HL-60 (cell line): ENCODE measurements at regions not wholly inside any gene's neighbourhood (a gene's known extent, or its start where the extent isn't known, plus 50 kb on each side); places are given as distances from the start of the nearest gene placed in this dataset.

Source experiments
- DNase-seq, 2 experiments: peaks; one replicate each; pipeline ENCODE4 v3.0.0-alpha.2; 2010 to 2020; ENCODE audit warnings: low read depth in 1 of 2, low spot score in 1 of 2
- H3K27ac ChIP-seq: fragments of 250-450 bp; sonication (Bioruptor Pico); replicated peaks from 2 replicates; pipeline ENCODE4 v1.5.1; 2020; ENCODE audit warnings: mild to moderate bottlenecking, moderate library complexity
- H3K27me3 ChIP-seq: fragments of 250-450 bp; sonication (Bioruptor Pico); 2 replicates; pipeline ENCODE4 v1.5.1; 2021; ENCODE audit warnings: mild to moderate bottlenecking, moderate library complexity; ENCODE audit not compliant: insufficient read depth, poor library complexity, severe bottlenecking
- H3K4me3 ChIP-seq: replicated peaks from 2 replicates; pipeline ENCODE4 v1.5.1; 2011; ENCODE audit warnings: mild to moderate bottlenecking, control low read depth, low read length; ENCODE audit not compliant: insufficient read depth
- GABPA ChIP-seq: IDR thresholded peaks from 2 replicates; pipeline ENCODE4 v1.6.1; 2012; ENCODE audit warnings: low read depth
- POLR2AphosphoS5 ChIP-seq: IDR thresholded peaks from 2 replicates; pipeline ENCODE4 v1.6.1; 2012; ENCODE audit warnings: low read depth
- SPI1 ChIP-seq: IDR thresholded peaks from 2 replicates; pipeline ENCODE4 v1.6.1; 2012; ENCODE audit warnings: low read depth, mild to moderate bottlenecking, borderline replicate concordance
- TF ChIP-seq, protein P1 (sequence below): IDR thresholded peaks from 2 replicates; pipeline ENCODE4 v1.6.1; 2012; ENCODE audit warnings: low read depth; ENCODE audit not compliant: insufficient replicate concordance
- TF ChIP-seq, protein P2 (sequence below): IDR thresholded peaks from one replicate; pipeline ENCODE4 v1.5.1; 2011; ENCODE audit warnings: low read length, control low read depth, inconsistent platforms; ENCODE audit not compliant: insufficient read depth

DNA sequence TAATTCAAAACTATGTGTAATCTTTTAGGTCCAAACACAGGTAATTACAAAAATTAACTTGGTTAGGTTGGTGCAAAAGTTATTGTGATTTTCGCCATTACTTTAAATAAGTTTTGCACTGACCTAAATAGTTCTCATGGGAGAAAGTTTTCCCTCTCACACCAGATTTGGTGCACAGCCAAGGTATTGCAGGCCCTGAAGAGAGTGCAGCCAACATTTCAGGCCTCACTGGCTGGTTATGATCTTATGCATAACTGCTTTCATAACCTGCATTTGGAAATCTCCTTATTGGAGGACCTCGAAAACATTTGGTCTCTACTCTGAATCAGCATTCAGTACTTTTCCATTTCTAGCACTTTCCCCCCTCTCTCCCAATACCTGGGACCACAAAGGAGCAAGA is 993.1 kb upstream of the MANEA start:
- TF ChIP-seq POLR2AphosphoS5 (no peak), SPI1 (no peak), GABPA (no peak)
- TF ChIP-seq, protein P1, sequence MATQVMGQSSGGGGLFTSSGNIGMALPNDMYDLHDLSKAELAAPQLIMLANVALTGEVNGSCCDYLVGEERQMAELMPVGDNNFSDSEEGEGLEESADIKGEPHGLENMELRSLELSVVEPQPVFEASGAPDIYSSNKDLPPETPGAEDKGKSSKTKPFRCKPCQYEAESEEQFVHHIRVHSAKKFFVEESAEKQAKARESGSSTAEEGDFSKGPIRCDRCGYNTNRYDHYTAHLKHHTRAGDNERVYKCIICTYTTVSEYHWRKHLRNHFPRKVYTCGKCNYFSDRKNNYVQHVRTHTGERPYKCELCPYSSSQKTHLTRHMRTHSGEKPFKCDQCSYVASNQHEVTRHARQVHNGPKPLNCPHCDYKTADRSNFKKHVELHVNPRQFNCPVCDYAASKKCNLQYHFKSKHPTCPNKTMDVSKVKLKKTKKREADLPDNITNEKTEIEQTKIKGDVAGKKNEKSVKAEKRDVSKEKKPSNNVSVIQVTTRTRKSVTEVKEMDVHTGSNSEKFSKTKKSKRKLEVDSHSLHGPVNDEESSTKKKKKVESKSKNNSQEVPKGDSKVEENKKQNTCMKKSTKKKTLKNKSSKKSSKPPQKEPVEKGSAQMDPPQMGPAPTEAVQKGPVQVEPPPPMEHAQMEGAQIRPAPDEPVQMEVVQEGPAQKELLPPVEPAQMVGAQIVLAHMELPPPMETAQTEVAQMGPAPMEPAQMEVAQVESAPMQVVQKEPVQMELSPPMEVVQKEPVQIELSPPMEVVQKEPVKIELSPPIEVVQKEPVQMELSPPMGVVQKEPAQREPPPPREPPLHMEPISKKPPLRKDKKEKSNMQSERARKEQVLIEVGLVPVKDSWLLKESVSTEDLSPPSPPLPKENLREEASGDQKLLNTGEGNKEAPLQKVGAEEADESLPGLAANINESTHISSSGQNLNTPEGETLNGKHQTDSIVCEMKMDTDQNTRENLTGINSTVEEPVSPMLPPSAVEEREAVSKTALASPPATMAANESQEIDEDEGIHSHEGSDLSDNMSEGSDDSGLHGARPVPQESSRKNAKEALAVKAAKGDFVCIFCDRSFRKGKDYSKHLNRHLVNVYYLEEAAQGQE = no peak
- TF ChIP-seq, protein P2, sequence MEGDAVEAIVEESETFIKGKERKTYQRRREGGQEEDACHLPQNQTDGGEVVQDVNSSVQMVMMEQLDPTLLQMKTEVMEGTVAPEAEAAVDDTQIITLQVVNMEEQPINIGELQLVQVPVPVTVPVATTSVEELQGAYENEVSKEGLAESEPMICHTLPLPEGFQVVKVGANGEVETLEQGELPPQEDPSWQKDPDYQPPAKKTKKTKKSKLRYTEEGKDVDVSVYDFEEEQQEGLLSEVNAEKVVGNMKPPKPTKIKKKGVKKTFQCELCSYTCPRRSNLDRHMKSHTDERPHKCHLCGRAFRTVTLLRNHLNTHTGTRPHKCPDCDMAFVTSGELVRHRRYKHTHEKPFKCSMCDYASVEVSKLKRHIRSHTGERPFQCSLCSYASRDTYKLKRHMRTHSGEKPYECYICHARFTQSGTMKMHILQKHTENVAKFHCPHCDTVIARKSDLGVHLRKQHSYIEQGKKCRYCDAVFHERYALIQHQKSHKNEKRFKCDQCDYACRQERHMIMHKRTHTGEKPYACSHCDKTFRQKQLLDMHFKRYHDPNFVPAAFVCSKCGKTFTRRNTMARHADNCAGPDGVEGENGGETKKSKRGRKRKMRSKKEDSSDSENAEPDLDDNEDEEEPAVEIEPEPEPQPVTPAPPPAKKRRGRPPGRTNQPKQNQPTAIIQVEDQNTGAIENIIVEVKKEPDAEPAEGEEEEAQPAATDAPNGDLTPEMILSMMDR = no peak
- Histone ChIP-seq H3K4me3 (no peak overlapping the region), H3K27ac (no peak overlapping the region), H3K27me3 (no peaks in the 10 kb centered on the region)
- no peak for DNase-seq

- Histone ChIP-seq H3K27ac (no peak overlapping the region), H3K4me3 (no peak overlapping the region), H3K27me3 (no peaks in the 10 kb centered on the region)
- TF ChIP-seq SPI1 (no peak), POLR2AphosphoS5 (no peak), GABPA (no peak)
- TF ChIP-seq, protein P1 = no peak
- TF ChIP-seq, protein P2 = no peak
- no peak for DNase-seq
These were observed 1006.8 kb upstream of the MANEA start for GRCh38 chr6:94570581-94570980.

DNA sequence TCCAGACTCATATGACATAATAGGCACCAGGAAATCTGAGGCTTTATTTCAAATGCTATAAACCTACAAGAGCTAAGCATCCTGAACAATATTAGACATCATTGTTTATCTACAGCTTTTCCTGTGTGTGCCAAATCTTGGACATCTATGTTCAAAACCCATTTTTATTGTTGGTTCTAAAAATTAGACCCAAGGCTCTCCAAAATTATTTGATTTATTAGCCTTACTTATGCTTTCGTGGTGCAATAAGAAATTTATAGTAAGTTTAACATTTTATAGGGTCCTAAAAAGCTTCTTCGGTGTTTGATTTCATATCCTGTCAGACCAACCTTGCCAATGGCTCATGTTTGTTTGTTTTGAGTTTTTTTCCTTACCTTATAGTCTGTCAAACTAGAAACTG is 1014.5 kb upstream of the MANEA start:
- Histone ChIP-seq H3K4me3 (no peak overlapping the region), H3K27ac (no peak overlapping the region)
- DNase-seq = no peak

More for the DNA sequence above, 1014.5 kb upstream of the MANEA start:
- TF ChIP-seq GABPA (no peak), POLR2AphosphoS5 (no peak)
- TF ChIP-seq, protein P2 = no peak
- no peaks in the 10 kb centered on the region for H3K27me3 ChIP-seq
